Gastroesophageal sphincter (tissue), 4 donors: ENCODE measurements at regions not wholly inside any gene's neighbourhood (a gene's known extent, or its start where the extent isn't known, plus 50 kb on each side); places are given as distances from the start of the nearest gene placed in this dataset.

Experiments used
- ATAC-seq: fragments of 150-250 bp; one replicate; pipeline ENCODE4 v1.9.1; 2016; ENCODE audit warnings: mild to moderate bottlenecking, moderate library complexity
- H3K27ac ChIP-seq, 4 donors: fragments of 200-600 bp; sonication (generic) in 3 of 4; 1 replicate in 3 of 4; 2 replicates in 1 of 4; pipeline ENCODE4 v1.5.1; 2016 to 2019
- H3K27me3 ChIP-seq: fragments of 200-600 bp; sonication (generic); one replicate; pipeline ENCODE4 v1.5.1; 2019
- H3K36me3 ChIP-seq, 2 donors: fragments of 200-600 bp; sonication (generic); one replicate each; pipeline ENCODE4 v1.5.1; 2019; ENCODE audit warnings: control low read depth in 1 of 2
- H3K4me1 ChIP-seq, 3 donors: fragments of 200-600 bp; sonication (generic); 1 replicate in 2 of 3; 2 replicates in 1 of 3; pipeline ENCODE4 v1.5.1; 2016 to 2019; ENCODE audit warnings: control low read depth in 2 of 3
- H3K4me3 ChIP-seq, 2 donors: fragments of 200-600 bp; sonication (generic); one replicate each; pipeline ENCODE4 v1.5.1; 2019; ENCODE audit warnings: mild to moderate bottlenecking in 1 of 2, moderate library complexity in 1 of 2
- H3K9me3 ChIP-seq, 3 donors: fragments of 200-600 bp; sonication (generic); one replicate each; pipeline ENCODE4 v1.5.1; 2017 to 2019; ENCODE audit warnings: control low read depth in 2 of 3
- EP300 ChIP-seq: sonication (generic); formaldehyde crosslinking; IDR thresholded peaks from one replicate; pipeline ENCODE4 v1.6.1; 2017; ENCODE audit warnings: antibody characterized with exemption, mild to moderate bottlenecking
- POLR2A ChIP-seq, 2 donors: fragments of 450-650 bp; IDR thresholded peaks; one replicate each; pipeline ENCODE4 v1.6.1; 2017; ENCODE audit warnings: antibody characterized with exemption in 2 of 2, mild to moderate bottlenecking in 2 of 2, moderate library complexity in 1 of 2
- POLR2AphosphoS5 ChIP-seq: sonication (generic); formaldehyde crosslinking; IDR thresholded peaks from one replicate; pipeline ENCODE4 v1.6.1; 2017; ENCODE audit warnings: antibody characterized with exemption
- WGBS, 2 donors: methylation state at CpG; one replicate each; pipeline ENCODE4 v1.1.5; 2018; ENCODE audit warnings: low coverage in 1 of 2; 5-methylcytosine and 5-hydroxymethylcytosine counted together
- TF ChIP-seq, protein P1 (sequence below), 4 experiments: fragments of 200-600 bp in 2 of 4; fragments of 450-650 bp in 2 of 4; sonication (generic) in 1 of 4; IDR thresholded peaks; one replicate each; pipeline ENCODE4 v1.5.1; 2017 to 2019; ENCODE audit warnings: antibody characterized with exemption in 4 of 4, mild to moderate bottlenecking in 2 of 4, moderate library complexity in 2 of 4

DNA sequence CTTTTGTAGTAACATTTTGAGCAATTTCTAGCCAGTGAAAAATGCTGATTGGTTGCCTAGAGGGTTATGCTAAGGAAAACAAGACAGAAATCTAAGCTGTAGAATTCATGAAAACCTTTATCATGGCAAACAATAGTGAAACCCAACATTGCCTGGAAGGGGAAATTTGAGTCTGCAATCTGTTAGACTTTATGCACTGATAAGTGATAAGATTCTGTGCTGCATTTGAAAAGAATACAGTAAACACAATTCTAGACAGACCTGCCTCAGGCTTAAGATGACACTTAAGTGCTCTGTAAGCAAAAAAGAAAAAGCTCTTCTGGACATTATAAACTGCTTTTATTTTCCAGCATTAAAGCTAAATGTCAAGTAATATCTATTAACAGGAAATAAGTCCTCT lies 519.3 kb downstream of the ISL1 start:
- H3K27me3 ChIP-seq, result no peaks in the 10 kb centered on the region
- no peaks in the 10 kb centered on the region for H3K36me3 ChIP-seq
- TF ChIP-seq POLR2AphosphoS5, result no peak
- no peaks in the 10 kb centered on the region for H3K9me3 ChIP-seq
- no peak for ATAC-seq
- H3K27ac ChIP-seq, result no peak overlapping the region
- H3K4me1 ChIP-seq, result no peaks in the 10 kb centered on the region
- no peak overlapping the region for H3K4me3 ChIP-seq

DNA sequence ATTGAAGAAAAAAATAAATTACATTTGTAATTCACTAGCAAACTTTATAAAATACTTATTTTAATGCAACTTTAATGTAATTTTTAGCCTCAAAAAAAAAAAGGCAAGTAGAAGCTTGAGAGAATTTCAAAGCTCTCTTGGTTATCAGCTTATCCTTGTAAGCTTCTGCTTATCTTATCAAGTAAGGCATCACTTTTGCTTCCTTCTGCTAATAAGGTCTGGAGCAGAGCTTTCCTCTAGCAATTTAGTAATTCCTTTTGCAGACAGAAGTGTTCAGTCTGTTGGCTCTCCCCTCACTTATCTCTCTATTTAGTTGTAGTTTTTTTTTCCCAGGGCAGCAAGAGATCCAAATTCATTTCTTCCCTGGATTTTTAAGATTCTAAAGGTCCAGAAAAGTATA lies 525.0 kb downstream of the ISL1 start:
- Histone ChIP-seq H3K27me3 (no peaks in the 10 kb centered on the region), H3K4me1 (no peaks in the 10 kb centered on the region), H3K27ac (no peak overlapping the region), H3K36me3 (no peaks in the 10 kb centered on the region), H3K4me3 (no peak overlapping the region), H3K9me3 (no peaks in the 10 kb centered on the region)
- no peak for ATAC-seq
- TF ChIP-seq, protein P1, sequence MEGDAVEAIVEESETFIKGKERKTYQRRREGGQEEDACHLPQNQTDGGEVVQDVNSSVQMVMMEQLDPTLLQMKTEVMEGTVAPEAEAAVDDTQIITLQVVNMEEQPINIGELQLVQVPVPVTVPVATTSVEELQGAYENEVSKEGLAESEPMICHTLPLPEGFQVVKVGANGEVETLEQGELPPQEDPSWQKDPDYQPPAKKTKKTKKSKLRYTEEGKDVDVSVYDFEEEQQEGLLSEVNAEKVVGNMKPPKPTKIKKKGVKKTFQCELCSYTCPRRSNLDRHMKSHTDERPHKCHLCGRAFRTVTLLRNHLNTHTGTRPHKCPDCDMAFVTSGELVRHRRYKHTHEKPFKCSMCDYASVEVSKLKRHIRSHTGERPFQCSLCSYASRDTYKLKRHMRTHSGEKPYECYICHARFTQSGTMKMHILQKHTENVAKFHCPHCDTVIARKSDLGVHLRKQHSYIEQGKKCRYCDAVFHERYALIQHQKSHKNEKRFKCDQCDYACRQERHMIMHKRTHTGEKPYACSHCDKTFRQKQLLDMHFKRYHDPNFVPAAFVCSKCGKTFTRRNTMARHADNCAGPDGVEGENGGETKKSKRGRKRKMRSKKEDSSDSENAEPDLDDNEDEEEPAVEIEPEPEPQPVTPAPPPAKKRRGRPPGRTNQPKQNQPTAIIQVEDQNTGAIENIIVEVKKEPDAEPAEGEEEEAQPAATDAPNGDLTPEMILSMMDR (IDR thresholded peaks at IDR 0.05), result no peak
- TF ChIP-seq EP300 (no peak), POLR2AphosphoS5 (no peak), POLR2A (IDR thresholded peaks at IDR 0.05) (no peak)

DNA sequence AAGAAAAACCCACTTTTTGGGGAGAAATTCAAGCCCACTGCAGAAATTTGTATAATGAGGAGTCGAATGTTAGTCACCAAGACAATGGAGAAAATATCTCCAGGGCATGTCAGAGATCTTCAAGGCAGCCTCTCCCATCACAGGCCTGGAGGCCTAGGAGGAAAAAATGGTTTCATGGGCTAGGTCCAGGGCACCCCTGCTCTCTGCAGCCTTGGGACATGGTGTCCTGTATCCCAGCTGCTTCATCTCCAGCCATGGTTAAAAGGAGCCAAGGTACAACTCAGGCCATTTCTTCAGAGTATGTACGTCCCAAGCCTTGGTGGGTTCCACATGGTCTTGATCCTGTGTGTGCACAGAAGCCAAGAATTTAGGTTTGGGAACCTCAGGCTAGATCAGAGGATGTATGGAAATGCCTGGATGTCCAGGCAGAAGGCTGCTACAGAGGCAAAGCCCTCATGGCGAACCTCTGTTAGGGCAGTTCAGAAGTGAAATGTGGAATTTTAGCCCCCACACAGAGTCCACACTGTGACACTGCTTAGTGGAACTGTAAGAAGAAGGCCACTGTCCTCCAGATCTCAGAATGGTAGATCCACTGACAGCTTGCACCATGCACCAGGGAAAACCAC lies 561.4 kb downstream of the ISL1 start:
- TF ChIP-seq EP300, result no peak
- no peak for TF ChIP-seq POLR2A (IDR thresholded peaks at IDR 0.05)
- TF ChIP-seq POLR2AphosphoS5, result no peak
- TF ChIP-seq, protein P1 (IDR thresholded peaks at IDR 0.05), result no peak
- Histone ChIP-seq H3K4me1 (no peaks in the 10 kb centered on the region), H3K4me3 (no peak overlapping the region), H3K36me3 (no peaks in the 10 kb centered on the region), H3K9me3 (peaks cover 0 to 11% (median 0%) of the 10 kb centered on the region in 3 donors), H3K27ac (no peak overlapping the region), H3K27me3 (no peaks in the 10 kb centered on the region)
- WGBS, 2 donors, result 56 to 75% methylated on average over 1 of the region's 3 CpGs
- no peak for ATAC-seq

DNA sequence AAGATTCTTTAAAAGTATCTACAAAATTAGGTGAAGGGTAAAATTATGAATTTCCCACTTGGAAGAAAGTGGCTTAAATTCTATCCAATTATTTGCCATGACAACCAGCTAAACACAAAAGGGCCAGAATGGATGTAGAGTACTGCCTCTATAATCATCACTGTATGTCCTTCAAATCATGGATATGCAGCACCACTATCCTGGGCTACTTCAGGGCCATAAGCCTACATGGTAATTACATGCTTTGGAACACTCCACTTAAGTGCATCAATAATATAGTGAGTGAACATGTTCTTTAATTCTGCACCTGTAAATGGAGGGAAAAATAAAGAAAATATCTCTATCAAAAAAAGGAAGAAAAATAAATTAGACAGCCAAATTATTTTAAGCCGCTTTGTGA lies 575.2 kb downstream of the ISL1 start:
- Histone ChIP-seq H3K9me3 (no peaks in the 10 kb centered on the region), H3K4me3 (no peak overlapping the region), H3K27ac (no peak overlapping the region), H3K36me3 (no peaks in the 10 kb centered on the region), H3K27me3 (no peaks in the 10 kb centered on the region), H3K4me1 (no peaks in the 10 kb centered on the region)
- no peak for ATAC-seq
- WGBS, 2 donors, result 86 to 100% methylated on average over 1 of the region's 1 CpG
- TF ChIP-seq POLR2AphosphoS5 (no peak), POLR2A (IDR thresholded peaks at IDR 0.05) (no peak), EP300 (no peak)
- TF ChIP-seq, protein P1 (IDR thresholded peaks at IDR 0.05), result no peak

DNA sequence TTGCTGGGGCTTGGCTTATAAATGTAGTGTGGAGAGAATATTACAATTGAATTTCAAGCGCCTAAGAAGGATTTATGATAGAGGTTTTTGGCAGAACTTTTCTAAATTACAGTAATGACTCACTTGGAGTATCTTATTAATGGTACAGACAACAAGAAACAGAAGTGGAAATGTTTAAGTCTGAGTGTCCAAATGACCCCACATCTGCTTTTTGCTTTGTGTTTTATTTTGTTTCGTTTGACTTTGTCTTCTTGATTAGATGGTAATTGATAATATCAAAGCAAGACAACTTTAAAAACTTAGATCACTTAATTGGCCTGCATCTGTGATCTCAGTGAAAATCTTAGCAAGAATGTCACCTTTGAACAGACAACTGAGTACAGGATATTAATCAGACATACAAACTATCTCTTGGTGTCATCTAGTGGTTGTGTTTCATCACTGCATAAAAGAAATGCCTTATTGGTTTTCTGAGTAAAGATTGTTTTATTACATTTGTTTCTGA lies 577.4 kb downstream of the ISL1 start:
- H3K27ac ChIP-seq, result no peak overlapping the region
- 33 to 40% methylated on average over 2 of the region's 2 CpGs for WGBS, 2 donors
- TF ChIP-seq EP300 (no peak), POLR2AphosphoS5 (no peak), POLR2A (IDR thresholded peaks at IDR 0.05) (no peak)
- TF ChIP-seq, protein P1 (IDR thresholded peaks at IDR 0.05), result peak in 1 of 4 experiments; percentile 37
- H3K9me3 ChIP-seq, result no peaks in the 10 kb centered on the region
- H3K36me3 ChIP-seq, result no peaks in the 10 kb centered on the region
- no peak overlapping the region for H3K4me3 ChIP-seq
- no peaks in the 10 kb centered on the region for H3K27me3 ChIP-seq
- no peaks in the 10 kb centered on the region for H3K4me1 ChIP-seq
- no peak for ATAC-seq
